ENCODE measurements at regions not wholly inside any gene's neighbourhood (a gene's known extent, or its start where the extent isn't known, plus 50 kb on each side); places are given as distances from the start of the nearest gene placed in this dataset.
"Not testable (repeated sequence)": the region's sequence is repeated elsewhere in the genome, so short reads cannot be mapped to it uniquely, and the experiment has no call there.

DNA sequence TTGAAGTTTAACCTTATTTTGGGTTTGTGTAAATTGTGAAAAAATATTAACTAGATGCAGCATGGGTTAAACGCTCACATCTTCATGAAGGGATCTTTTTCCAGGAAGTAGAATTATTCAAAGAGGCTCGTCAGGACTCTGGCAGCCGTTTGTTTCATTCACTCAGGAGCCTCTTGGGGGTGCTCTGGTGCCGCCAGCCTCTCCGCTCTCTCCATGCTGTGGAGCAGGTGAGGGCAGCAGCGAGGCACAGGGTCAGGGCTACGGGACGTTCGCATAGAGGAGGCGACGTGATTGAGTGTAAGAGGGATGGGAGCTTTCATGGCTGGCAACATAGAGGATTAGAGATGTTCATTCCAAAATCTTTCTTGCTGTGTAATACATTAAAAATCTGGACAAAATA is 110.8 kb downstream of the GOLGA6L22 start:
- H4K20me1 ChIP-seq (ENCODE audit: low read length); H3K9me2 ChIP-seq (replicated peaks; ENCODE audit: low read length); BruUV-seq (replicated peaks); DNase-seq; H2AFZ ChIP-seq (ENCODE audit: low read length); H3K9me3 ChIP-seq (ENCODE audit: low read length); H3K36me3 ChIP-seq (ENCODE audit: low read depth, low read length); H3K4me1 ChIP-seq (ENCODE audit: insufficient read depth, low read length); H3K27ac ChIP-seq (ENCODE audit: low read length); POLR2A ChIA-PET (ENCODE audit: unreplicated experiment); H3K27me3 ChIP-seq (ENCODE audit: low read length); H3K79me2 ChIP-seq (ENCODE audit: low read length); CTCF ChIA-PET; intact Hi-C loops (cut with micrococcal nuclease); H3F3A ChIP-seq (ENCODE audit: low read length, unreplicated experiment); H3K4me2 ChIP-seq (ENCODE audit: low read length); H3K4me3 ChIP-seq (ENCODE audit: low read length); H3K9ac ChIP-seq (ENCODE audit: low read length): not testable (repeated sequence)
- peak; percentile 74; the same call in 1 of the 2 replicates for ATAC-seq

DNA sequence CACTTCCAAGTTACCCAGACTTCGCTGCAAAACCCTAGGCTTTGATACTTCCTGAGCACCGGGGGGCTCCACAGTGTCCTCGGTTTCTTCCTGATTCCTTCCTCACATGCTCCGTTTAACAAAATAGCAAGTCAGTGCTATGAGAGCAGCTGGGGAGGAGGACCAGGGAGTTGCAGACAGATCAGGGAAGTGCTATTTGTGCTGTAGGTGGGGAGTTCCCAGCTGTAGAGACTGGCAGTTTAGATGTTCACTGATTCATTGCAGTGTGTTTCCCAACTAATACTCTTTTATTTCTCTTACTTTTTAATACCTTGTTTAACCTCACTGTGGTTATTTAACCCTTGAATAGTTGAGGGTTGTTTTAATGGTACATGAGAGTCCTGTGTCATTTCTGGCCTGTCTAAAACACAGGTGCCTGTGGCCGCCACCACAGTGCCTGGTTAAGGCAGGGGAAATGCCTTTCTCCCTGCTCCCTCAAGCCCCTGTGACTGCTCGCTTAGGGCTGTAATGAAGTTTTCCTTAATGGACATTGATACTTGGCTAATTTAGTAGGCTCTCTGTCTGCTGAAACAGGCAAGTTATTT is 113.5 kb downstream of the GOLGA6L22 start:
- H3K4me2 ChIP-seq (ENCODE audit: low read length); H3K79me2 ChIP-seq (ENCODE audit: low read length); CTCF ChIA-PET; H3F3A ChIP-seq (ENCODE audit: low read length, unreplicated experiment); H3K36me3 ChIP-seq (ENCODE audit: low read depth, low read length); intact Hi-C loops (cut with micrococcal nuclease); ATAC-seq; H3K9me2 ChIP-seq (replicated peaks; ENCODE audit: low read length); H3K4me3 ChIP-seq (ENCODE audit: low read length); H3K27ac ChIP-seq (ENCODE audit: low read length); BruUV-seq (replicated peaks); H3K27me3 ChIP-seq (ENCODE audit: low read length); POLR2A ChIA-PET (ENCODE audit: unreplicated experiment); H3K9me3 ChIP-seq (ENCODE audit: low read length); H3K9ac ChIP-seq (ENCODE audit: low read length); H3K4me1 ChIP-seq (ENCODE audit: insufficient read depth, low read length); H2AFZ ChIP-seq (ENCODE audit: low read length); H4K20me1 ChIP-seq (ENCODE audit: low read length); DNase-seq: not testable (repeated sequence)

GRCh38 chr15:22572792-22573191 is 114.1 kb downstream of the GOLGA6L22 start:
- H3K4me3 ChIP-seq (ENCODE audit: low read length); POLR2A ChIA-PET (ENCODE audit: unreplicated experiment); H4K20me1 ChIP-seq (ENCODE audit: low read length); CTCF ChIA-PET; ATAC-seq; H2AFZ ChIP-seq (ENCODE audit: low read length); H3F3A ChIP-seq (ENCODE audit: low read length, unreplicated experiment); intact Hi-C loops (cut with micrococcal nuclease); H3K9me2 ChIP-seq (replicated peaks; ENCODE audit: low read length); H3K27ac ChIP-seq (ENCODE audit: low read length); DNase-seq; H3K9me3 ChIP-seq (ENCODE audit: low read length); H3K4me2 ChIP-seq (ENCODE audit: low read length); H3K27me3 ChIP-seq (ENCODE audit: low read length); H3K79me2 ChIP-seq (ENCODE audit: low read length); H3K9ac ChIP-seq (ENCODE audit: low read length); H3K36me3 ChIP-seq (ENCODE audit: low read depth, low read length); BruUV-seq (replicated peaks); H3K4me1 ChIP-seq (ENCODE audit: insufficient read depth, low read length): not testable (repeated sequence)

GRCh38 chr15:22577828-22578227 is 119.1 kb downstream of the GOLGA6L22 start:
- H3K9me2 ChIP-seq (replicated peaks; ENCODE audit: low read length); H3F3A ChIP-seq (ENCODE audit: low read length, unreplicated experiment); H3K79me2 ChIP-seq (ENCODE audit: low read length); DNase-seq; H3K27me3 ChIP-seq (ENCODE audit: low read length); H3K9me3 ChIP-seq (ENCODE audit: low read length); H3K4me3 ChIP-seq (ENCODE audit: low read length); H3K4me1 ChIP-seq (ENCODE audit: insufficient read depth, low read length); H3K4me2 ChIP-seq (ENCODE audit: low read length); H2AFZ ChIP-seq (ENCODE audit: low read length); H3K36me3 ChIP-seq (ENCODE audit: low read depth, low read length); H3K9ac ChIP-seq (ENCODE audit: low read length); POLR2A ChIA-PET (ENCODE audit: unreplicated experiment); intact Hi-C loops (cut with micrococcal nuclease); CTCF ChIA-PET; BruUV-seq (replicated peaks); H4K20me1 ChIP-seq (ENCODE audit: low read length); H3K27ac ChIP-seq (ENCODE audit: low read length): not testable (repeated sequence)
- ATAC-seq = peak; percentile 45

DNA sequence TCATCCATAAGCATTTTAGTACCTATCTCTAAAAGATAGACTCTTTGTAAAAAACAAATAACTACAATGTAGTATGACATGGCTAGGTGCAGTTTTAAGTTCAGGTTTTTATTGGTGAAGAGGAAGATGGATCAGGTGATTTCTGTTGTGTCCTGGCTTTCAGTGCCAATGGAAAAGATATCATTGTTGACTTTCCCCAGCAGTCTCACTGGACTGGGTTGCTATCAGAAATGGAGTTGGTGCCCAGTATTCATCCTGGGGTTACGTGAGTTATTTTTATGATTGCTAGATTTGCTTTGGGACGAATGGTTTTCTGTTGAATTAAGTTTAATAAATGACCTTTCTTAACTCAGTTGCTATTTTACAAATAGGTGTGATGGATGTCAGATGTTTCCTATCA is 120.5 kb downstream of the GOLGA6L22 start:
- BruUV-seq (replicated peaks); ATAC-seq; H3K4me3 ChIP-seq (ENCODE audit: low read length); H3K9me2 ChIP-seq (replicated peaks; ENCODE audit: low read length); H3K27me3 ChIP-seq (ENCODE audit: low read length); CTCF ChIA-PET; H3K27ac ChIP-seq (ENCODE audit: low read length); H3K36me3 ChIP-seq (ENCODE audit: low read depth, low read length); H2AFZ ChIP-seq (ENCODE audit: low read length); H3K4me1 ChIP-seq (ENCODE audit: insufficient read depth, low read length); H3K9ac ChIP-seq (ENCODE audit: low read length); DNase-seq; H3F3A ChIP-seq (ENCODE audit: low read length, unreplicated experiment); H3K9me3 ChIP-seq (ENCODE audit: low read length); POLR2A ChIA-PET (ENCODE audit: unreplicated experiment); H3K79me2 ChIP-seq (ENCODE audit: low read length); H4K20me1 ChIP-seq (ENCODE audit: low read length); H3K4me2 ChIP-seq (ENCODE audit: low read length); intact Hi-C loops (cut with micrococcal nuclease): not testable (repeated sequence)

GRCh38 chr15:22587391-22587790 is 128.7 kb downstream of the GOLGA6L22 start:
- H3K27ac ChIP-seq (ENCODE audit: low read length); intact Hi-C loops (cut with micrococcal nuclease): not testable (repeated sequence)

GRCh38 chr15:22598552-22598951 is 139.8 kb downstream of the GOLGA6L22 start:
- H3K4me3 ChIP-seq (ENCODE audit: low read length); H3K9ac ChIP-seq (ENCODE audit: low read length); H3K9me2 ChIP-seq (replicated peaks; ENCODE audit: low read length); ATAC-seq; H3K27ac ChIP-seq (ENCODE audit: low read length); H3K79me2 ChIP-seq (ENCODE audit: low read length); CTCF ChIA-PET; H3K36me3 ChIP-seq (ENCODE audit: low read depth, low read length); H3K4me1 ChIP-seq (ENCODE audit: insufficient read depth, low read length); intact Hi-C loops (cut with micrococcal nuclease); POLR2A ChIA-PET (ENCODE audit: unreplicated experiment); DNase-seq; H3K4me2 ChIP-seq (ENCODE audit: low read length); H4K20me1 ChIP-seq (ENCODE audit: low read length); H3F3A ChIP-seq (ENCODE audit: low read length, unreplicated experiment); H3K27me3 ChIP-seq (ENCODE audit: low read length); BruUV-seq (replicated peaks); H2AFZ ChIP-seq (ENCODE audit: low read length); H3K9me3 ChIP-seq (ENCODE audit: low read length): not testable (repeated sequence)

More at GRCh38 chr15:22587391-22587790, 128.7 kb downstream of the GOLGA6L22 start:
- H3K36me3 ChIP-seq (ENCODE audit: low read depth, low read length); H3K9me3 ChIP-seq (ENCODE audit: low read length); BruUV-seq (replicated peaks); CTCF ChIA-PET; H4K20me1 ChIP-seq (ENCODE audit: low read length); H3K79me2 ChIP-seq (ENCODE audit: low read length); ATAC-seq; H3K4me1 ChIP-seq (ENCODE audit: insufficient read depth, low read length); H3K9ac ChIP-seq (ENCODE audit: low read length); POLR2A ChIA-PET (ENCODE audit: unreplicated experiment); H3K27me3 ChIP-seq (ENCODE audit: low read length); H3F3A ChIP-seq (ENCODE audit: low read length, unreplicated experiment); DNase-seq; H3K4me2 ChIP-seq (ENCODE audit: low read length); H3K4me3 ChIP-seq (ENCODE audit: low read length); H2AFZ ChIP-seq (ENCODE audit: low read length); H3K9me2 ChIP-seq (replicated peaks; ENCODE audit: low read length): not testable (repeated sequence)

All from PC-3 (cell line).